ENCODE measurements at regions not wholly inside any gene's neighbourhood (a gene's known extent, or its start where the extent isn't known, plus 50 kb on each side); places are given as distances from the start of the nearest gene placed in this dataset.

- 93% methylated on average over 3 of the region's 3 CpGs for WGBS (ENCODE audit: insufficient coverage, low coverage, missing lambda C conversion rate)
- Histone ChIP-seq H3K4me1 (replicated peaks in 1 of 2; ENCODE audit: control insufficient read depth in 2 of 2, insufficient read depth in 2 of 2, low read length in 2 of 2) (0 out of 5 replicates have a peak, but pooled peaks cover 0 to 3% of the 10 kb centered on the region in 2 experiments), H3K9me3 (replicated peaks; ENCODE audit: control insufficient read depth, insufficient read depth, low read depth, low read length) (no peaks in the 10 kb centered on the region; the same call in 1 of the 2 replicates), H3K79me2 (ENCODE audit: control insufficient read depth, insufficient read depth, low read length) (no peaks in the 10 kb centered on the region), H3K9ac (ENCODE audit: insufficient read depth in 1 of 2, low read depth in 2 of 2, low read length in 2 of 2) (no peak overlapping the region), H3K27ac (ENCODE audit: extremely low read depth, low read depth, low read length) (no peak overlapping the region), H3K36me3 (ENCODE audit: control insufficient read depth, insufficient read depth, low read length) (no peaks in the 10 kb centered on the region), H3K27me3 (ENCODE audit: control insufficient read depth in 2 of 2, insufficient read depth in 2 of 2, low read length in 2 of 2) (no peaks in the 10 kb centered on the region), H2AFZ (ENCODE audit: low read depth, low read length) (no peak overlapping the region), H3K4me2 (ENCODE audit: insufficient read depth, low read length) (no peak overlapping the region), H4K20me1 (replicated peaks; ENCODE audit: control insufficient read depth, insufficient read depth, low read length) (no peaks in the 10 kb centered on the region), H3K9me1 (ENCODE audit: control insufficient read depth, insufficient read depth, low read length) (no peaks in the 10 kb centered on the region), H3K4me3 (no peak overlapping the region)
- intact Hi-C loops (cut with micrococcal nuclease) (no loop called here), in situ Hi-C loops (cut with MboI) (loop anchor here (10.0 to 25.0 kb wide), 2 partner anchors 472 to 825 kb away; no protein-coding TSS in a partner anchor)
- FAIRE-seq (no peak), ATAC-seq (no peak), DNase-seq (ENCODE audit: extremely low read depth in 1 of 4, low spot score in 3 of 4) (no peak)
- BruUV-seq (replicated peaks) = no TSS peak
- ChIA-PET POLR2A (no interaction called here), CTCF (ENCODE audit: low intra/inter-chr PET ratio) (no interaction called here)
- TF ChIP-seq XRCC4 (IDR thresholded peaks at IDR 0.05; ENCODE audit: extremely low read depth, insufficient read depth, insufficient read length) (no peak), SMARCB1 (IDR thresholded peaks at IDR 0.05; ENCODE audit: insufficient read length, low read depth) (no peak), ZNF23 (CRISPR knock-in tag; IDR thresholded peaks at IDR 0.05) (no peak), GABPA (tag; conservative IDR thresholded peaks at IDR 0.05; ENCODE audit: low read depth) (no peak)
- TF ChIP-seq, protein P1, sequence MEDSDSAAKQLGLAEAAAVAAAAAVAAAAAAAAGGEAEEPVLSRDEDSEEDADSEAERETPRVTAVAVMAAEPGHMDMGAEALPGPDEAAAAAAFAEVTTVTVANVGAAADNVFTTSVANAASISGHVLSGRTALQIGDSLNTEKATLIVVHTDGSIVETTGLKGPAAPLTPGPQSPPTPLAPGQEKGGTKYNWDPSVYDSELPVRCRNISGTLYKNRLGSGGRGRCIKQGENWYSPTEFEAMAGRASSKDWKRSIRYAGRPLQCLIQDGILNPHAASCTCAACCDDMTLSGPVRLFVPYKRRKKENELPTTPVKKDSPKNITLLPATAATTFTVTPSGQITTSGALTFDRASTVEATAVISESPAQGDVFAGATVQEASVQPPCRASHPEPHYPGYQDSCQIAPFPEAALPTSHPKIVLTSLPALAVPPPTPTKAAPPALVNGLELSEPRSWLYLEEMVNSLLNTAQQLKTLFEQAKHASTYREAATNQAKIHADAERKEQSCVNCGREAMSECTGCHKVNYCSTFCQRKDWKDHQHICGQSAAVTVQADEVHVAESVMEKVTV (CRISPR knock-in tag; IDR thresholded peaks at IDR 0.05) = no peak
Measured at GRCh38 chr7:16089801-16090200, 331.5 kb downstream of the CRPPA start.
